Stimulated activated CD8-positive, alpha-beta memory T cell treated with anti-CD3 and anti-CD28 coated beads, Interleukin-7, amount 100 ng/mL, for 24 hours (primary cell): ENCODE measurements at regions not wholly inside any gene's neighbourhood (a gene's known extent, or its start where the extent isn't known, plus 50 kb on each side); places are given as distances from the start of the nearest gene placed in this dataset.

Experiments
- DNase-seq: peaks from one replicate; pipeline ENCODE4 v3.0.0-alpha.2; 2020; ENCODE audit warnings: low read depth

DNA sequence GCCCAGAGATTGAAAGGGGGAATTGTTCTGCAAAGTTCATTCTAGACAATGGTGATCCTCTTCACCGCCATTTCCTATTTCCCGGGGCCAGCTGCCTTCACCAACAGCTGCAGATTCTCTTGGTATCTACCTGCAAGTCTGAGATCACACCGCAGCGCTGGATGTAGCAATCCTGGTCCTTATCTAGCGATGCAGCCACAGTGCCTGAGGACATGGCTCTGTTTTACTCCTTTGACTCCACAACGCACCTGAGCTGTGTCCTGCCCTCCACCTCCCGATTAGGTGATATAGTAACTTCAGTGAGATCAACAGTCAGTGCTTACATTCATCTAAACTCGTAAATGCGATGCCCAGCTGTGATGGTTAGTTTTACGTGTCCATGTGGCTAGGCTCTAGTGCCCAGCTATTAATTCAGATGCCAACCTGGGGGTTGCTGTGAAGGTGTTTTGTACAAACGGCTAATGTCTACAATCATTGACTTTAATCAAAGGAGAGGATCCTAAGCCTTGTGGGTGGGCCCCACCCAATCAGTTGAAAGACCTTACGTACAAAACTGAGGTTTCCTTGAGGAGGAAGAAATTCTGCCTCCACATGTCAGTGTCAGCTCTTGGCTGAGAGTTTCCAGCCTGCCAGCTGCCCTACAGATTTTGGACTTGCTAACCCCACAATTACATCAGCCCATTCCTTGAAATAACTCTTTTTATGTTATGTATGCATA lies 189.8 kb downstream of the SH3BP4 start:
- no peak for DNase-seq

DNA sequence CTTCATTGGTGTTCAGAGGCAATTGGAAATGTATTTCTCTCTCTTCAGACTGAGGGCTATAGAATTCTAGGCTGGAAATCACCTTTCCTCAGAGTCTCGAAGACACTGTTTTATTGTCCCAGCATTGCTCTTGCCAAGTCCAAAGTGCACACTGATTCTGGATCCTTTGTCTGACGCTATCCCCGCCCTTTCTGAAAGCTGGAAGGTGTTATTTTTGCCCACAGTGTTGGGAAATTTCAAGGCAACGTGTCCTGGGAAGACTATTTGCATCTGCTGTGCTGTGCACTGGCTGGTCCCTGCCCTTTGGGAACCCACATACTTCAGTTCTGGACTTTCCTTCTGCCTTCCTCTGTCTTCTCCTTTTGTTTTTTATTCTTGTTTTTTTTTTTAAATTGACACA lies 190.8 kb downstream of the SH3BP4 start:
- no peak for DNase-seq

DNA sequence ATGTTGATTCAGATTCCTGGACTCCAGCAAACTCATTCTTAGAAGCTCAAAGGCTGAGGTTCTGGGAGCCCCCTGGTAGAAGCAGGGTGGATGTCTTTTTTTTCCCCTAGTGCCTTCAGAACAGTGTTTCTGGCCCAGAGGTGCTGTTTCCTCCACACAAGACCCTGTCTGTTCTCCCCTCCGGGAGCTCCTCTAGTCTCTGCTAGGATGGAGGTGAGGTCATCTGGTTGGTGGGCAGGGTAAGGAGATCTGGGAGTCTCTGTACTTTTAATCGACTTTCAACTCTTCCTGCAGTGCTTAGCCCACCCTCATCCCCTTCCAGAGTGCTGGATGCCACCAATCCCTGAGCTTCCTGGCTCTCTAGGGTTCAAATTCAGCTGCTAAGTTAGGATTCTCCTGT lies 192.0 kb downstream of the SH3BP4 start:
- DNase-seq = no peak

DNA sequence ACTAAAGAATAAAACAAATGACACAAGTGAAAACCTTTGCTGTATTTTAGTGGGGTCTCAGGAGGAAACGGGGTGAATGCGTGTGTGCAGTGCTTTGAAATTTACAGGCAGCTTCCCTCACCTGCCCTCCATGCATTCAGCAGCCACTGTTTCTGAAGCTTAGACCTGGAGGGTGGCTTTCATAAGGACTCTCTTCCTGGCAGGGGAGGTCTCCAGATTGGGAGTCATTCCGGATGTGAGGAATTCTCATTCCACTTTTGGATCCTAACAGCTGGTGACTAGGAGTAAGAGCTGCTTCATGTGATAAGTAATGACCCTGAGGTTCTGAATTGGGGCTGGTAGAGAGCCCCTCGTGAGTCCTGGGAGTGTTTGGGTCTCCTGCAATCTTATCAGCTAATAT lies 192.5 kb downstream of the SH3BP4 start:
- no peak for DNase-seq

DNA sequence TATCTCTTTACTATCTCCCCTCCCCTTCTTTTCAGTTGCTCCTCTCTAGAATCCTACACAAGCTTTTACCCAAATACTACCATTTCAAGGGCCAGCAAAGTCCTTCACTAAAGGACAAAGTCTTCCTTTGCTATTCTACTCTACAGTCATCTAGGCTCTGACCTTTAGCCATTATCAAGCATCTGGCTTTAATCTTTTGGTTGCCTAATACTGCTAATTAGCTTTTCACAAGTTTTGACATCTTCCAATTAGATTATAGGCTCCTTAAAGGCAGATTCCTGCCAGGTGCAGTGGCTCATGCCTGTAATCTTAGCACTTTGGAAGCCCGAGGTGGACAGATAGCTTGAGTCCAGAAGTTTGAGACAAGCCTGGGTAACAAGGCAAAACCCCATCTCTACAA lies 194.4 kb downstream of the SH3BP4 start:
- no peak for DNase-seq

DNA sequence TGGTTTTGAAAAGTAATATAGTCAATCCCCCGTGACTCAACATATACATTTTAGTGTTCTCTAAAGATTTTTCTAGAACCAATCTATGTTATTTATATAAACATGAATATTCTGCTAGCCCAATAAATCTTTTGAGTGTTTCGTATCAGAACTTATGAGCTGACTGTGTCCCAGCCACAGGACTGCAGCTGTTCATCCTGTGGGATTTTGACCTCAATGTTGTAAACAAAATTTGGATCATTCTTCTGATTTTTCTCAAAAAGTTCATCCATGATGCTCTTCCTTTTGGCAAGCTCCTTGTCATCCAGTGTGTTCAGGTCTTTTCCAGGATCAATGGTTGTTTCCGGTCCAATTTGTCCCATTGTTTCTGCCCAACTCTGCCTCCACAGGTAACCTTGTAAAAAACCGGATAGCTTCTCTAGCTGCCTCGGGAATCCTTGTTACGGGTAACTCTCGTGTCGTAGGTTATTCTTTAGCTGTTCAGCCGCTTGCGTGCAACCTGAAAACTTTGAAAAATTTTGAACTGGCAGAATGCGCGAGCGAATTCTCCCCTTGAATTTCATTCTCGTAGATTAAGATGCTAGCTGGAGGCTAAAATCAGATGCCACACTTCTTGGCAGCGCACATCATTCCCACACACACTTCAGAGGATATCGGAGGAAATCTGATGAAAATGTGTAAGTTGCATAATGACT lies 195.2 kb downstream of the SH3BP4 start:
- DNase-seq = no peak

DNA sequence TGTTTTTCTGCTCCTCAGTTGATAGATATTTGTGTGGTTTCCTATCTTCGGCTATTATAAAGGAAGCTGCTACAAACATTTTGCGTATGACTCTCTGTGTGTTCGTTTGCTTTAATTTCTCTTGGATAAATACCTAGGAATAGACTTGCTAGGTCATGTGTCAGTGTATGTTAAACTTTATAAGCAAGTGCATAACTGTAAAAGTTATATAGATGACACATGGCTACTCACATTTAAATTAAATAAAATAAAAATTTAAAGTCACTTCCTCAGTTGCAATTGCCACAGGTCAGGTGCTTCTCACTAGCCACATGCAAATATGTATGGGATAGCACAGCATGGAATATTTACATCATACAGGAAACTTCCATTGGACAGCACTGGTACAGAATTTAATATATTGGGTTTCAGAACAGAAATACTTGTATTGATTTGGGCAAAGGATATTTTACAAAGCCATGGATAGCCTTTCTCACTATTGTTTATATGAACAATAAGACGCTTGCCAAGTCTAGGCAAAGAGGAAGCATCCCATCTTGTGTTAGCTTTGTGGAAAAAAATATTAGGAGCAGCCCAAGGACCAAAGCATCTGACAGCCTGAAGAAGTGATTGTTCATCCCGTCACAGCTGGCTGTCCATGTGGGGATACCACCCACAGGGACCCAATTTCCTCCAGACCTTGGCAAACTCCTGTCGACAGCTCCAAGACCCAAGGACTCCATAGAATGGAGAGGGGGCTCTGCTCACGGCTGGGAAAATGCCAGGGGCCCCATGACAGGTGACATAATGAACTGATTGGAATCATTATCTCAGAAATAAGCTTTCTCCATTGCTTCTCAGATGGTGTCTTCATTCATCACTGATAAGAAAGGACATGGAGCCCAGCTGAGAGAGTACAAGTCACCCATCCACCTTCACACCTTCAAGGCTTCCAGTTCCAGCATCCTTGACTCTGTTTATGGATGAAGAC lies 196.7 kb downstream of the SH3BP4 start:
- DNase-seq = no peak

DNA sequence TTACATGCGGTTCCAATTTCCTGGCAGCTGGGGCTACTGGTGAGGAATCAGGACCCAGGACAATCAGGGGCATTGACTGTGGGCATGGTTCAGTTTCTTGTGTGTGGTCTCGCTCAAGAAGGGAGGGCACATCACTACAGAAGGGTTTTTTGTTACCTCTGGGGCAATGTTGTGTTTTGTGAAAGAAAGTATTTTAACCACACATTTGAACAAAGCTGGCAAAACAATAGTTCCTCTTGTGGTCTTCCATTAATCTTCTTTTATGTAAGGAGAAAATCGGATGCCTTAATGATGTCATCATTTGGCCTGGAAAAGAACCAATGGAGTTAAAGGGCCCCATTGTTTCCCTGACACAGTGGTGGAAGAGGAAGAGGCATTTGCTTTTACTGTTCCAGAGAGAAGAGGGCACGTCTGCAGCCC lies 197.4 kb downstream of the SH3BP4 start:
- no peak for DNase-seq

DNA sequence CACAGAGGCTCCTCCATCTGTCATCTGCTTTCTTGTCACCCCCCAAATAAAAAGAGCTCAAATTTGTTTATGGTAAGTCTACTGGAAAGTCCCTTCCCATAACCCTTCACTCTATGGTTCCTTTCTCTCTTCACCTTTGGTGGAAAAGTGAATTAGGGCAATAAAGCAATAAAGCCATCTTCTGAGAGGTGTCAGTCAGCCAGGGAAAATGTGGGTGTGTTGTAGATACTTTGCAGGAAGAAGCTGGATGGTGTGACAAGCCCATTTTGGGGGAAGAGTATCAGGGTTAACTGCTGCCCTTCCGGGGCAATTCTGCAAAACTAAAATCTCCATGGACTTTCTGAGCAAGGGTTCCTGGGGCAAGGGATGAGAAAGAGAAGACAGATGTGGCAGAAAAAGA lies 197.9 kb downstream of the SH3BP4 start:
- no peak for DNase-seq

DNA sequence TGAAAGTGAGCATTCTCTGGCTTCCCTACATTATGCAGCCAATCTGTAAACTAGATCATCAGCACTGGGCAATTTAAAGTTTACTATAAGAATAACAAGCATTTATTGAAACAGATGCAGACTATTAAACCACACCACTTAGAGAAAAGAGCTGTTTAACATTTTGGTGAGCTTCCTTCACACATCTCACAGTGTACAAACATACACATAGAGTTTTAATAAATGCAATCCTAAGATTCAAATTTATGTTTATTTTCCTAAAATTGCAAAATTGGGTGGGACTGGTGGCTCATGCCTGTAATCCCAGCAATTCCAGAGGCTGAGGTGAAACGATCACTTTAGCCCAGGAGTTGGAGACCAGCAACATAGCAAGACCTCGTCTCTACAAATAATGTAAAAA lies 199.3 kb downstream of the SH3BP4 start:
- DNase-seq = no peak

DNA sequence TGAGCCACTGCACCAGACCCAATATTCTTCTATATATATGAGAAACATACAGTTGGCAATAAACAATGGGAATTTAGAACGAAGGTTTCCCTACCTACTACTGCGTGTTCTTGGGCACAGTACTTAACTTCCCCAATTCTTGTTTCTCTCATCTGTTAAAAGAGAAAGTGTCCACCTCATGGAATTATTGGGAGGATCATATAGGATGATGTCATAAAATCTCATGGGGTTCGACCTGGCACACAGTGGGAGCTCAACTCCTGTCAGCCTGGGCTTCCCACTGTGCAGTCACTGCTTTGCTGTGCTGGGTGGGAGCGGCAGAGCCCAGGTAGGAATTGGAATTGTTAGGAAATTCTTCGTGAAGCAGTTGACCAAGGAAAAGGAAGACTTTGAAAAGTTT lies 203.3 kb downstream of the SH3BP4 start:
- no peak for DNase-seq

DNA sequence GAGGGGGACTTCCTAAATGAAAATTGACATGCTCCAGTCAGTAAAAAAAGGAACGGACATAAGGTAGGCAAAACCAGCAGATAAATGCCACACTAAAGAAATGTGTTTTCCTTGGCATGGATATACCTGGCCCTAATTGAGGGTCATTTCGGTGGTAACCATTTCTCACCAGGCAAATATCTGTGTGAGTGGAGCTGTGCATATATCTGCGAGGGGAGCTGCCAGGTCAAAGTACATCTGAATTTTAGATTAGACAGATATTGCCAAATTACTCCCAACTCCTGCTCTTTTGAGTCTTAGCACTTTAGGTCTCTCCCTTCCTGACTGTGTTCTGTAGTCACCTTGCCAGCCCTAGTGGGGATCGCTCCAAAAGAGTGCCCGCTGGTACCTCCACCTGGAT lies 204.2 kb downstream of the SH3BP4 start:
- DNase-seq = no peak

DNA sequence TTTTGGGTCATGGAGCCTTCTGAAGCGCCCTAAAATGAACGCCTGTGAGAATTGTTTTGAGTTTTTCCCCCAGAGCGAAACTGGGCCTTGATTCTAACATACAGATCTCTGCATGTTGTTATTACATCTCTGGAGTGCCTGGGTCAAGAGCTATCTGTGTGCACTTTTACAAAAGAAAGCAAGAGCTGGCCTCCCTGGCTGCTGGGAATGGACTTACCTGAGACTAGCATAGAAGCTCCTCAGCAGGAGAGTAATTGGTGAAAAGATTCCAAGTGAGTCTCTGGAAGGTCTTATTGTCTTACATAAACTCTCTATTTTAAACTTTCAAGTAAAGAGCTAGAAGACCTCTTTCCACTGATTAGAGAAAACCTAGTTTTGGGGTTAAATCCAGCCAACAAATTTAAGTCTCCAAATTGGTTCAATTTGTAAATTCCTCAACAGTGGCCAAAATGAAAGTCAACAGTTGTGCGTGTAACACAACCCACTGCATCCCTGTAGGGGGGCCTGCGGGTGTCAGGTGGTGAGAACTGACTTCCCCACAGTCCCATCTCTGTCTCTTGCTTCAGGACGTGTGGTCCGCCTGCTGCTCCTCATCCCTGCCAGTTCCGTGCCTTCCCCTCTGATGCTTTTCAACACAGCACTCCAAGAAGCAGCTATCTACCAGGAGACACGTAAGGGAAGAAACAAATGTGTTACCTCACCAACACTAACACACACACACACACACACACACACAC lies 206.1 kb downstream of the SH3BP4 start:
- no peak for DNase-seq

DNA sequence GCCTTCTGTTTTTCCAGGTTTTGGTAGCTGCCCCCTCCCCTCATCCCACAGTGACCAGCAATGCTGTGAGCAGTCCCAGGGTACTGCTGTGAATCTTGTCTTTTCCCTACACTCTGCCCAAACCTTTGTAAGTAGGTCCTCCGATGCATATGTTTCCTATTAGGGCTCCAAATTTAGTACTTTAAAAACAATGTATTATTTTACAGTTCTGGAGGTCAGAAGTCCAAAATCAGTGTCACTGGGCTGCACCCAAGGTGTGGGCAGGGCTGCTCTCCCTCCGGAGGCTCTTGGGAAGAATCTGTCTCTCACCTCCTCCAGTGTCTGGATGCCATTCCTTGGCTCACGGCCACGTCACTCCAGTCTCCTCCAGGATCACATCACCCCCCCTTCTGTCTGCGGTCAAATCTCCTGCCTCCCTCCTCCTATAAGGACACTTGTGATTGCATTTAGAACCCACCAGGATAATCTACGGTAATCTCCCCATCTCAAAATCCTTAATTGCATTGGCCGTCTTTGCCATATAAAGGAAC lies 208.5 kb downstream of the SH3BP4 start:
- no peak for DNase-seq

DNA sequence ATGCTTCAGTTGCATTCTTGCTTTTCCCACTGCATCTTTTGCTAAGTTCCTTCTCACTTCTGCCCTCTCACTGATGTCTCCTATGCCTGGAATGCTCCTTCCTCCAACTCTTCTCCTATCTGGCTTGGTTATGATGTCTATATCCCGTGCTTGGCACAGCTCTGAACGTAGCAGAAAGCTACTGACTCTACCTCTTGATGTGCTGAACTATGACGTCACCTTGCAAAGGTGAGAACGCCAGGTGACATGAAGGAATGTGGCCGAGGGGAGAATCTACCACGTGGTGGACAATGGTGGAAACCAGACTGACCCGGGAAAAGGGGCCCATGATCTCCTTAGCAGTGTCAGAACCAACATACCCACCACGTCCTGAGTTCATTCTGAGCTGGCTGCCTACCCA lies 209.7 kb downstream of the SH3BP4 start:
- no peak for DNase-seq

DNA sequence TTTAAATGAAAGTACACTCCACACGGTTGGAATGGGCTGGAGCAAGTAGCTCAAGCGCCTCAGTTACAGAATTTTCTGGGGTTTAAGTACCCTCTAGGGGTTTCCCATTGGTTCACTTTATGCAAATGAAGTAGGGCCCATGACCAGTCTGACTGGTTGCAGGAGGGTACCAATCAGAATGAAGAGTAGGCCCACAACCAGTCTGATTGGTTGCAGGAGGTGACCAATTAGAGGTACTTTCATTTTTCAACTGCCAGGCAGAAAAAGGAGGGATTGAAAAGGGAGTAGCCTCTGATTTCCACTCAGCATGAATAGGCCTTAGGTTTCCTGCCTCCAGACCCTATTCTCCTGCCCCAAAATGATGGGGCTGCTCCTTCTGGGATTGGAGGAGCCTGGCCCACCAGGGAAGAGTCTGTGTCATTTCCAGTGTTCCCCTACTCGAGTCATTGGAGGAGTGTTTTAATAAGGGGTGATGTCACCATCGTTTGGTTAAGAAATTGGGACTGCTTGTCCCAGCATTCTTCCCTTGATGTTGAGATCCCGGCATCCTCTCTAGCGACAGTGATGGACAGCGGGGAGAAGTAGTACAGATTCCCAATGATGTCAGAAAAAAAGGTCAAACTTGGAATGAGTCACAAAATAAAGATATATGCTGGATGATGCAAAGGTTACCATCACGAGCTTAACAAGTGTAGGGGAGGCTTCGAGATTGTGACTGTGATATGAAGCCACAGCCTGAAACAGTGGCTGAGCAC lies 210.4 kb downstream of the SH3BP4 start:
- DNase-seq = no peak

DNA sequence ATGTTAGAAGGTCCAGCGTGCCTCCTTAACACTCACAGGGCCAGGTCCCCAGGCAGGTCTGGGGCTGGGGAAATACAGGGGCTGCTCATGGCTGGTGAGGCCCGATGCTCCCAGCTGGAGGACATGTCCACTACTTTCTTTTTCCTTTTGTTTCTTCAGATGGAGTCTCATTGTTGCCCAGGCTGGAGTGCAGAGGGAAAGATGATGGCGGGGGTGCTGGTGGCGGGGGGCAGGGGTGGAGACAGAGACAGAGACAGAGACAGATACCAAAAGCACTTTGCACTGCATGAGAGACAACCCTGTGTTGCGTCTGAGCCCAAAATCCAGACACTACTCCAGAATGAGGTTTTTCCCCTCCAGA lies 211.0 kb downstream of the SH3BP4 start:
- DNase-seq = no peak

DNA sequence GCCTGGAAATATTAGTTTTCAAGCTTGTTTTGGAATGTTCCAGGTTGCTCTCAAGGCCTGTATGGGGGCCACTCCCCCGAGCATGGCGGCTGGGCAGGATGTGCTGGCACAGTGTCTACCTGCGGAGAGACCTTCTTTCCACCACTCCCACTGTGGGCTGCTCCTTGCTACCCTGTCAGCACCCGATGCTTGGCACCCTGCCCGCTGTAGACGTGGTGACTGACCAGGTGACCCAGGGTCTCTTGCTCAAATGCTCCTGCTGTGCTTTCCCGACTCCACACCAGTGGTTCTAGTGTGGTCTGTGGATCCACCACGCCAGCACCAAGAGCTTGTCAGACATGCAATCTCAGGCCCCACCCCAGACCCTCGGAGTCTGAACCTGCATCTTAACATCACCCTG lies 213.3 kb downstream of the SH3BP4 start:
- no peak for DNase-seq

DNA sequence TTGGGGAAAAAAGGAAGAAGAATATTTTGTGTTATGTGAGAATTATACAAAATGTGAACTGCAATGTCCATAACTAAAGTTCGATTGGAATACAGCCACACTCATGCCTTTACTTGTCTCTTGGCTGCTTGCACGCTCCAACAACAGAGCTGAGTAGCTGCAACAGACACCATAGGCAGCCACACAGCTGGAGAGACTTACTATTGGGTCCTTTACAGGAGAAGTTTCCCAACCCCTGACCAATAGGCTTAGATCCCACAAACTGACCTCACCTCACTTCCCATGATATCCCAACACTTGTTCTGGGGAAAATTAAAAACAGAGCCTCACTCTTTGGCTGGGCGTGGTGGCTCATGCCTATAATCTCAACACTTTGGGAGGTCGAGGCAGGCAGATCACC lies 213.8 kb downstream of the SH3BP4 start:
- no peak for DNase-seq

DNA sequence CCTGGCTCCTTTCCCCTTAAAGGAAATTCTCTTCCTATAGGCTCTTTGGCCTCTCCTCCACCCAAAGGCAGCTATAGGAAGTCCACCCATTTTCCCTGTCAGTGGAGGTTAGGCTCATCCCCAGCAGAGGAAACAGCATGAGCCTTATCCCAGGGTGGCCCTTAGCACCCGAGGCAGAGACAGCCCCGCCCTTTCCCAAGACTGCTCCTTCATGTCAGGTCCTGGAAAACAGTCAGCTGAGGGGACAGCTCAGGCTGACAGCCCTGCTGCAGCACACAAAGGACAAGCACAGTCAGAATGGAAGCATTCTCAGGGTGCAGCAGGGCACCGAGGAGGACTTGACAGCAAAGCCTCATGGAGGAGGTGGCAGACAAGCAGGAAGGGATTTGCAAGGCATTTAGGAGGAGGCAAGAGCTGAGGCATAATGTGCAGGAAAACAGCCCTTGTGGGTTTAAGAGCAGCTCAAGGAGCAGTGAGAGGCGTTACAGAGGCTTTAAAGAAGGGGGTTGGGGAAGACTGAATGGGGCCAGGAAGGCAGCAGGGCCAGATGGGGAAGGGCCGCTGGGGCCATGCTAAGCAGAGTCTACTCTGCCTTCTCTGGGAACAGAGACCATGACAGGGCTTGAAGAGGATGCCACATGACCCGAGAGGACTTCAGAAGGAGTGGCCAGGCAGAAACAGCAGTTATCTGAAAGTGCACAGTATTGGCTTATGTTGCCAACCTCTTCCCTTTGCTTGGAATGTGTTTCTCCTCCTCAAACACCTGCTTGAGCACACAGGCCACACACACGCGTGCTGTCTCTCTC lies 216.6 kb downstream of the SH3BP4 start:
- DNase-seq = no peak
